T-cell (primary cell): ENCODE measurements at regions not wholly inside any gene's neighbourhood (a gene's known extent, or its start where the extent isn't known, plus 50 kb on each side); places are given as distances from the start of the nearest gene placed in this dataset.

Experiments used
- ATAC-seq, 4 experiments: fragments of 200-7000 bp in 3 of 4; fragments of 150-1000 bp in 1 of 4; cut with Tn5 transposase; replicated peaks in 1 of 4; 1 replicate in 3 of 4; 2 replicates in 1 of 4; pipeline ENCODE4 v1.10.0; 2021; ENCODE audit warnings: moderate library complexity in 3 of 4, mild to moderate bottlenecking in 2 of 4, moderate number of reproducible peaks in 1 of 4
- CTCF ChIA-PET, 2 donors: fragments of 300-600 bp; sonication (Branson Sonifier 250); formaldehyde crosslinking; loops; one replicate each; lab custom pipeline; 2022; ENCODE audit warnings: antibody characterized with exemption in 2 of 2; lab: Charles Lee
- POLR2A ChIA-PET, 2 donors: fragments of 300-600 bp; sonication (Branson Sonifier 250); formaldehyde crosslinking; loops; one replicate each; lab custom pipeline; 2022; ENCODE audit warnings: antibody characterized with exemption in 2 of 2; lab: Charles Lee
- DNase-seq, 35 experiments: peaks; one replicate each; pipeline versions ENCODE4 v3.0.0 to v3.0.0-alpha.2; 2013 to 2023
- H3K27ac ChIP-seq: one replicate; pipeline ENCODE4 v1.5.1; 2013; ENCODE audit warnings: low read length
- H3K27me3 ChIP-seq, 2 experiments: replicated peaks in 1 of 2; 1 replicate in 1 of 2; 2 replicates in 1 of 2; pipeline versions ENCODE4 v1.6.1 to v1.7.0; 2013; ENCODE audit warnings: low read length in 1 of 2, mixed read lengths in 1 of 2; ENCODE audit not compliant: control insufficient read depth in 2 of 2, insufficient read depth in 2 of 2; ENCODE audit errors: extremely low read depth in 1 of 2
- H3K36me3 ChIP-seq, 2 donors: 1 replicate in 1 of 2; 2 replicates in 1 of 2; pipeline versions ENCODE4 v1.6.1 to v1.7.0; 2013; ENCODE audit warnings: low read length in 1 of 2; ENCODE audit not compliant: control insufficient read depth in 2 of 2, insufficient read depth in 1 of 2; ENCODE audit errors: extremely low read depth in 1 of 2
- H3K4me1 ChIP-seq, 2 experiments: 1 replicate in 1 of 2; 2 replicates in 1 of 2; pipeline versions ENCODE4 v1.6.1 to v1.7.0; 2013; ENCODE audit warnings: low read length in 2 of 2, mixed read lengths in 1 of 2; ENCODE audit not compliant: insufficient read depth in 2 of 2, control insufficient read depth in 1 of 2; ENCODE audit errors: extremely low read depth in 1 of 2
- H3K4me3 ChIP-seq, 2 donors: 1 replicate in 1 of 2; 2 replicates in 1 of 2; pipeline versions ENCODE4 v1.5.1 to v1.7.0; 2013; ENCODE audit warnings: mild to moderate bottlenecking in 2 of 2, low read length in 1 of 2, moderate library complexity in 1 of 2; ENCODE audit not compliant: control insufficient read depth in 1 of 2; ENCODE audit errors: extremely low read depth in 1 of 2
- H3K9me3 ChIP-seq: 2 replicates; pipeline ENCODE4 v1.7.0; 2013
- H3K27ac Mint-ChIP-seq, 2 donors: one replicate each; pipeline ENCODE4 v1.8.0; 2020 to 2021; ENCODE audit warnings: mild to moderate bottlenecking in 2 of 2, mixed read lengths in 2 of 2
- H3K27me3 Mint-ChIP-seq, 2 donors: one replicate each; pipeline ENCODE4 v1.8.0; 2021 to 2022; ENCODE audit warnings: mixed read lengths in 2 of 2
- H3K36me3 Mint-ChIP-seq: one replicate; pipeline ENCODE4 v1.8.0; 2021; ENCODE audit warnings: mixed read lengths
- H3K4me1 Mint-ChIP-seq, 3 donors: one replicate each; pipeline ENCODE4 v1.8.0; 2020 to 2022; ENCODE audit warnings: mixed read lengths in 3 of 3, mild to moderate bottlenecking in 1 of 3
- H3K4me3 Mint-ChIP-seq, 3 donors: one replicate each; pipeline ENCODE4 v1.8.0; 2020 to 2022; ENCODE audit warnings: mild to moderate bottlenecking in 3 of 3, mixed read lengths in 3 of 3, moderate library complexity in 3 of 3
- H3K9me3 Mint-ChIP-seq, 3 donors: one replicate each; pipeline ENCODE4 v1.8.0; 2020 to 2022; ENCODE audit warnings: mixed read lengths in 3 of 3
- WGBS: methylation state at CpG from one replicate; pipeline ENCODE4 v1.1.5; 2013; ENCODE audit warnings: missing lambda C conversion rate; ENCODE audit not compliant: insufficient coverage; 5-methylcytosine and 5-hydroxymethylcytosine counted together

DNA sequence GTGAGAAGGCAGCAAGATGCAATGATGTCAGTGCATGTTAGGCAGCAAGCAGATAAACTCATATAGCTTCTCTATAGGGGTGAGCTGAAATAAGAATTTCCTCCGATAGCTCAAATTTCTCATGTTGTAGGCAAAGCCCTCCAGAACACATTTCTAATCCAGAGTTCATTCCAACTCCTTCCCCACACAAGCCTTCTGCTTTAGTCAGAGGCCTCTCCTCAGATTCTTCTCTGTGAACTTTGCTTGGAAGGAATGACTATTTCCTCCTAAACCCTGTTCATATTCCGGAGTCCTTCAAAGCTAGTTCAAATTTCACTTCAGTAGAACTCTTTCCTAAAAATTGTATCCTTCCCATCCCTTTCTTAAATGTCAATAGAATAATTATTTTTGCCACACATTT is 144.8 kb downstream of the KCNJ2 start:
- POLR2A ChIA-PET: no interaction called here
- Histone ChIP-seq H3K27me3 (no peaks in the 10 kb centered on the region), H3K9me3 (no peaks in the 10 kb centered on the region), H3K36me3 (no peaks in the 10 kb centered on the region), H3K27ac (no peak overlapping the region), H3K4me3 (no peak overlapping the region), H3K4me1 (no peaks in the 10 kb centered on the region)
- Mint-ChIP-seq H3K4me3 (no peak overlapping the region), H3K4me1 (no peaks in the 10 kb centered on the region), H3K27ac (no peak overlapping the region), H3K9me3 (peaks cover 0 to 4% (median 0%) of the 10 kb centered on the region in 3 donors), H3K36me3 (no peaks in the 10 kb centered on the region), H3K27me3 (peaks cover 0 to 3% of the 10 kb centered on the region in 2 donors)
- DNase-seq (no peak), ATAC-seq (no peak)
- CTCF ChIA-PET: no interaction called here
- WGBS: no CpG with 5 or more reads among the region's 2 CpGs

DNA sequence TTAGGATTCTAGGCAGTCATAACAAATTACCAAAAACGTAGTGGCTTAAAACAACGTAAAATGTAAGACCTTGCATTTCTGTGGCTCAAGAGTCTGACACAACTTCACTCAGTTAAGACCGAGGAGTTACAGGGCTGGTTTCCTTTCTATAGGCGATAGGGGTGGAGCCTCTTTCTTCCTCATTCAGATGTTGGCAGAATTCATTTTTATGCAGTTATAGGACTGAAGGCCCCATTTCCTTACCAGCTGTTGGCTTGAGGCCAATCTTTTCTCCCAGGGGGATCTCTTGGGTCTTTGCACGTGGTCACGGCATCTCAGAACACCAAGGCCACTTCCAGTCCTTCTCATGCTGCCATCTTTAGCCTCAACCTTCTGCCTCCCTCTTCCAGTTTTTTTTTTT is 145.2 kb downstream of the KCNJ2 start:
- Mint-ChIP-seq H3K36me3 (no peaks in the 10 kb centered on the region), H3K4me3 (no peak overlapping the region), H3K27ac (no peak overlapping the region), H3K9me3 (peaks cover 0 to 4% (median 0%) of the 10 kb centered on the region in 3 donors), H3K4me1 (no peaks in the 10 kb centered on the region), H3K27me3 (peaks cover 0 to 3% of the 10 kb centered on the region in 2 donors)
- 58% methylated on average over 2 of the region's 6 CpGs for WGBS
- no peaks in the 10 kb centered on the region for H3K4me1 ChIP-seq
- no peaks in the 10 kb centered on the region for H3K27me3 ChIP-seq
- H3K27ac ChIP-seq: no peak overlapping the region
- ATAC-seq (no peak), DNase-seq (no peak)
- CTCF ChIA-PET: no interaction called here
- H3K36me3 ChIP-seq: no peaks in the 10 kb centered on the region
- no peaks in the 10 kb centered on the region for H3K9me3 ChIP-seq
- POLR2A ChIA-PET: no interaction called here
- H3K4me3 ChIP-seq: no peak overlapping the region

GRCh38 chr17:70317421-70317820 is 148.1 kb downstream of the KCNJ2 start:
- CTCF ChIA-PET: no interaction called here
- H3K4me1 ChIP-seq: no peaks in the 10 kb centered on the region
- no peak overlapping the region for H3K4me3 ChIP-seq
- no peak overlapping the region for H3K27ac Mint-ChIP-seq
- POLR2A ChIA-PET: no interaction called here
- WGBS: no CpG with 5 or more reads among the region's 1 CpG
- DNase-seq (no peak), ATAC-seq (no peak)
- H3K36me3 Mint-ChIP-seq: no peaks in the 10 kb centered on the region
- peaks cover 0 to 4% (median 0%) of the 10 kb centered on the region in 3 donors for H3K9me3 Mint-ChIP-seq
- no peaks in the 10 kb centered on the region for H3K4me1 Mint-ChIP-seq
- no peaks in the 10 kb centered on the region for H3K36me3 ChIP-seq
- peaks cover 0 to 5% of the 10 kb centered on the region in 2 donors for H3K27me3 Mint-ChIP-seq
- H3K4me3 Mint-ChIP-seq: no peak overlapping the region
- H3K27ac ChIP-seq: no peak overlapping the region
- no peaks in the 10 kb centered on the region for H3K27me3 ChIP-seq
- H3K9me3 ChIP-seq: no peaks in the 10 kb centered on the region

DNA sequence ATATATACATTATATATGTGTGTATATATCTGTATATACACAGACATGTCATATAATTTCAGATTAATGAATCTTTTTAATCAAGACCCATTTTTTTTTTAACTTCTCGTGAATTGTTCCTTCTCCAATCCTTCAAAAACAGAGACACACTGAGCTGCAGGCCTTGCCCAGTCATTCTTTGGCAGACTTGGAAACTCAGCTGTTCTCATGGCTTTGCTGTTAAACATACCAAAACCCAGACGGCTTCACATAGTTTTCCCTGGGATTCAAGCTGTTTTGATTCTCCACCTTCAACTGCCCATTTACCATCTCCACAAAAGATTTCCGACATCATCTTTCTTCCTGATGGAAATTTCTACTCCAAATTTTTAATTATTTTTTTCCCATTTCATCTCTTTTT is 148.7 kb downstream of the KCNJ2 start:
- no peaks in the 10 kb centered on the region for H3K4me1 ChIP-seq
- H3K9me3 Mint-ChIP-seq: peaks cover 0 to 4% (median 4%) of the 10 kb centered on the region in 3 donors
- ATAC-seq (no peak), DNase-seq (no peak)
- 92% methylated on average over 2 of the region's 3 CpGs for WGBS
- no peak overlapping the region for H3K27ac Mint-ChIP-seq
- H3K27me3 ChIP-seq: no peaks in the 10 kb centered on the region
- no peak overlapping the region for H3K4me3 ChIP-seq
- ChIA-PET CTCF (no interaction called here), POLR2A (no interaction called here)
- H3K27me3 Mint-ChIP-seq: peaks cover 0 to 9% of the 10 kb centered on the region in 2 donors
- no peaks in the 10 kb centered on the region for H3K9me3 ChIP-seq
- H3K4me1 Mint-ChIP-seq: no peaks in the 10 kb centered on the region
- H3K27ac ChIP-seq: no peak overlapping the region
- H3K36me3 ChIP-seq: no peaks in the 10 kb centered on the region
- no peak overlapping the region for H3K4me3 Mint-ChIP-seq
- no peaks in the 10 kb centered on the region for H3K36me3 Mint-ChIP-seq

GRCh38 chr17:70319516-70319915 is 150.2 kb downstream of the KCNJ2 start:
- Mint-ChIP-seq H3K27ac (no peak overlapping the region), H3K9me3 (peaks cover 4% of the 10 kb centered on the region in 3 donors), H3K4me3 (no peak overlapping the region), H3K27me3 (peaks cover 0 to 9% of the 10 kb centered on the region in 2 donors), H3K4me1 (no peaks in the 10 kb centered on the region), H3K36me3 (no peaks in the 10 kb centered on the region)
- Histone ChIP-seq H3K4me1 (no peaks in the 10 kb centered on the region), H3K27ac (no peak overlapping the region), H3K9me3 (no peaks in the 10 kb centered on the region), H3K27me3 (no peaks in the 10 kb centered on the region), H3K4me3 (no peak overlapping the region), H3K36me3 (no peaks in the 10 kb centered on the region)
- DNase-seq (no peak), ATAC-seq (no peak)
- ChIA-PET CTCF (no interaction called here), POLR2A (no interaction called here)
- WGBS: no CpG with 5 or more reads among the region's 3 CpGs

DNA sequence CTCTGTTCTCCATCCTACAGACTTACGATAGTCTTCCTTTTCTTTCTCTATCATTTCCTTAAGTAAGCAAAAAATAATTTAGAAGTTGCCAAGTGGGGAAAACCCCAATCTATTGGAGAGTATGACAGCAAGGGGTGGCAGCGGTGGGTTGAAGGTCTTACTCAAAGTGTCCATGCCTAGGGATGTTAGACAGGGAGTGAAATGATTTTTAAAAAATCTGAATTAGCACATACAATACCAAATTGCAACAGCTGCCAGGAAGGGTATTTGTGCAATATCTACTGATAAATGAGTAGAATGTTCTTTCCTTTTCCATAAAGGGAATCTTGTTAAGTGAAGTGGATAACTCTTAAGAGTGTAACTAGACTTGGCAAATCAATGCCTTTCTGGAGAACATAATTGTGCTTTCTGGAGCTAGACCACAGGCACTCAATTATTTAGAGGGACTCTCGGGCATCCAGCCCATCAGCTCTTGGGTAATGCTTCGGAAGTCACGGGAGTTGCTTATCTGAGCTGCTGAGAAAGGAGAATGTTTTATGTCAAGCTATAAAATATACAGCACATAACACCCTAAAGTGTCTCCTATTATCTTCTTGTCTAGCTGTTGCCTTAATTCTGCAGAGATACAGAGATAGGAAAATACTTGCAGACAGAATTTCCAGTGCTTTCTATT is 151.5 kb downstream of the KCNJ2 start:
- no peaks in the 10 kb centered on the region for H3K36me3 Mint-ChIP-seq
- H3K4me1 Mint-ChIP-seq: no peaks in the 10 kb centered on the region
- peaks cover 4% of the 10 kb centered on the region in 3 donors for H3K9me3 Mint-ChIP-seq
- peaks cover 0 to 9% of the 10 kb centered on the region in 2 donors for H3K27me3 Mint-ChIP-seq
- Histone ChIP-seq H3K4me3 (no peak overlapping the region), H3K4me1 (no peaks in the 10 kb centered on the region), H3K9me3 (no peaks in the 10 kb centered on the region), H3K27me3 (no peaks in the 10 kb centered on the region), H3K27ac (no peak overlapping the region), H3K36me3 (no peaks in the 10 kb centered on the region)
- H3K27ac Mint-ChIP-seq: no peak overlapping the region
- no peak for DNase-seq
- H3K4me3 Mint-ChIP-seq: no peak overlapping the region
- no peak for ATAC-seq
- ChIA-PET POLR2A (no interaction called here), CTCF (no interaction called here)
- WGBS: no CpG with 5 or more reads among the region's 5 CpGs
